Sciatic nerve (tissue), 2 donors: ENCODE measurements at regions not wholly inside any gene's neighbourhood (a gene's known extent, or its start where the extent isn't known, plus 50 kb on each side); places are given as distances from the start of the nearest gene placed in this dataset.
A peak's percentile ranks its signal among the peaks of the same experiment; 100 is the strongest.

Source experiments
- ATAC-seq: fragments of 200-7000 bp; cut with Tn5 transposase; one replicate; pipeline ENCODE4 v1.9.1; 2020; ENCODE audit warnings: mild to moderate bottlenecking, moderate library complexity
- DNase-seq: peaks from one replicate; pipeline ENCODE4 v3.0.0-alpha.2; 2020; ENCODE audit warnings: low spot score
- intact Hi-C: fragments of 100-400 bp; cut with DNase I; formaldehyde crosslinking; loops from one replicate; pipeline ENCODE4 v1.14.2; 2022
- donor health status: DM: no; HTN: no; CAD: no.
- donor health status: DM: no; HTN: no; CAD: no.

- intact Hi-C loops = no loop called here
- DNase-seq (no peak), ATAC-seq (no peak)
These were observed 97.0 kb downstream of the FOXD1 start for GRCh38 chr5:73351593-73351992.

DNA sequence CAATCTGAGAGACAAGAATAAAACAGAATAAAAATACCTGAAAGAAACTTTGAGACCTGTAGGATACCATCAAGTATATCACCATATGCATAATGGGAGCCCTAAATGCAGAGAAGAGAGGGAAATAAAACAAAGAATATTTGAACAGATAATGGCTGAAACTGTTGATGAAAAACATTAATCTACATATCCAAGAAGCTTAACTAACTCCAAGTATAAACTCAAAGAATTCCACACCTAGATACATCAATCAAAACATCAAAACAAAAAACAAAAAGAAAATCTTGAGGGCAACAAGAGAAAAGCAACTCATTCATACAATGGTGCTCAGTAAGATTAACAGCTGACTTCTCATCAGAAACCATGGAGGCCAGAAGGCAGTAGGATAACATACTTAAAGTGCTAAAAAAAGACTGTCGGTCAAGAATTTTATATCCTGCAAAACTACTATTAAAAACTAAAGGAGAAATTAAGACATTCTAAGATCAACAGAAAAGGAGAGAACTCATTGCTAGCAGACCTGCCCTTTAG is 101.6 kb downstream of the FOXD1 start:
- intact Hi-C loops = no loop called here

DNA sequence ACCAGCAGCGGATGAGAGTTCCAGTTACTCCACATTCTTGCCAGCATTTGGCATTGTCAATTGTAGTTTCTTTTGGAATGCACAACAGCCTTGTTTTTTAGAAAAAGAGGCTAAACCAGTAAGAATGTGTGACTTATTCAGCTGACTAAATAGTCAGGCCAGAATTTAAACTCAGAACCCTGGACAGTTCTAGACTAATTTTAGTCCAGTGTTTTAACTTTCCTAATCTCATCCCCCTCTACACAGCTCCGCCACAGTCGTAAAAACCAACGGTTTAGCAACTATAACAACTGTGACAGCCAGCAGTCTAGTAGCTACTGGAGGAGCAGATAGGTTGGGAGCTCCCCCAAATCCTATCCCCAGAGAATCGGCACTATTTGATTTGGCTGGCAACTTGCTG is 103.7 kb downstream of the FOXD1 start:
- DNase-seq = no peak
- intact Hi-C loops = no loop called here
- ATAC-seq = no peak

More for the DNA sequence above, 101.6 kb downstream of the FOXD1 start:
- DNase-seq (no peak), ATAC-seq (no peak)

GRCh38 chr5:73339711-73340110 is 108.9 kb downstream of the FOXD1 start:
- intact Hi-C loops = no loop called here
- no peak for DNase-seq
- no peak for ATAC-seq

GRCh38 chr5:73339051-73339575 is 109.5 kb downstream of the FOXD1 start:
- ATAC-seq = peak; percentile 21
- DNase-seq = no peak
- intact Hi-C loops = no loop called here

DNA sequence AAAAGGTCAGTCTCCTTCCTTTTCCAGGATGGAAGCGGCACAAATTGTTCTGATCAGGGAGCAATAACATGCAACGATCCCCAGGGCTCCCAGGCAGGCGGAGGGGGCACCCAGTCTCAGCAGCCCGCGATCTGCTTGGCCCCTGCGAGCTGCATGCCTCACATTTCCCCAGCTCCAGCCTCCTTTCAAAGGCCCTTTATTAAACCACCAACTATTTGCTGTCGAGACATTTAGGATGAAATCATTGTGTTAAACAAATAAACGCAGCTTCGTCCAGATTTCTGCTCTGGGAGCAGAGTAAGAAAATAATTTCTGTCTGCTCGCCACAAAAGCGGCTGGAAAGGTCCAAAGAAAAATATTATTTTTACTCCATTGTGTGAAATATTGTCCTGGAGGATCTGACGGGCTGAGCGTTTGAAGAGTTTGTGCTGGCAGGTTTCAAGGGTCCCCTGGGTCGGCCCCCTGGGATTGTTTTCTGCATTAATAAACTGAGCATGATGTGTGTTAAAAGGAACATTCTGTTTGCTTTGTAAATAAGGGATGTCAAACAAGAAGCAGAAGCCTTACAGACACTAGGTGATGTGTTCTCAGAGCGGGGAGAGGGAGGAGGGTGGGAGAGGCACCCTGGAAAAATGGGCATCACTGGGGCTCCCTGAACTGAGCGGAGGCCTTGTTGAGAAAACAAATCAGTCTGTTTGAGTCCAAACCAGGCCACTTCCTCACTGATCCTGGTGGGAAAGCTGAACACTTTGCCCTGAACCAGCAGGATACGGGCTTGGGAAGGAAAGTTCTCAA is 110.1 kb downstream of the FOXD1 start:
- intact Hi-C loops = no loop called here
- ATAC-seq = peak; percentile 83
- peak; percentile 70 for DNase-seq

DNA sequence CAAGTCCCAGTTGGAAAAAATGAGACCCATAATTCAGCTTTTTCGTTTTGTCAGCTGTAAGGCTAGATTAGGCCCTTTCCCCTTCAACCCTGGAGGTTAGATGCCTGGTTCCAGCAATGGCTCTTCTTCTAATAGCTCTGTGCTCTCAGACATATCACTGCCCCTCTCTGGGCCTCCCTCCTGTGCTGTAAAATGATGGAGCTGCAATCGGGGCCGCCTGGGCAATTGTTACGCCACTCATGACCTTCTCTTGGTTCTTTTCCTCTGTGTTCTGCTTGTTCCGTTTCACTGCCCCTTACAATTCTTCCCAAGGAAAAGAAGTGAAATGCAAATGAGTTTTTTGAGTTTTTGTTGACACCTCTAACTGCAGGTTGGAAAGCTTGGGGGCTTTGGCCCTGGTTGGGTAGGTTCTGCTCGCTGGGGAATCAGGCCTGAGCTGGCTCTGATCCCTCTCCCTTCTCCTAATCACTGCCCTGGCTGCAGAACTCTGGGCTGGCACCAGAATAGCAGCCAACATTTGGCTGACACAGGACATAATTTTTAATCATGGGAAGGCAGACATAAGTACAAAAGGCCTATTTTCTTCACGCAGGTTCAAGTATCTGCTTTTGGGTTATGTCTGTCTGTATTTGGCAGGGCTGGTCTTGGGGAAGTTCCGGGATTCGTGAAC is 110.9 kb downstream of the FOXD1 start:
- ATAC-seq = peak; percentile 61
- DNase-seq = no peak
- intact Hi-C loops = no loop called here

- intact Hi-C loops = no loop called here
- DNase-seq (no peak), ATAC-seq (no peak)
These were observed 112.2 kb downstream of the FOXD1 start for GRCh38 chr5:73336366-73336765.

DNA sequence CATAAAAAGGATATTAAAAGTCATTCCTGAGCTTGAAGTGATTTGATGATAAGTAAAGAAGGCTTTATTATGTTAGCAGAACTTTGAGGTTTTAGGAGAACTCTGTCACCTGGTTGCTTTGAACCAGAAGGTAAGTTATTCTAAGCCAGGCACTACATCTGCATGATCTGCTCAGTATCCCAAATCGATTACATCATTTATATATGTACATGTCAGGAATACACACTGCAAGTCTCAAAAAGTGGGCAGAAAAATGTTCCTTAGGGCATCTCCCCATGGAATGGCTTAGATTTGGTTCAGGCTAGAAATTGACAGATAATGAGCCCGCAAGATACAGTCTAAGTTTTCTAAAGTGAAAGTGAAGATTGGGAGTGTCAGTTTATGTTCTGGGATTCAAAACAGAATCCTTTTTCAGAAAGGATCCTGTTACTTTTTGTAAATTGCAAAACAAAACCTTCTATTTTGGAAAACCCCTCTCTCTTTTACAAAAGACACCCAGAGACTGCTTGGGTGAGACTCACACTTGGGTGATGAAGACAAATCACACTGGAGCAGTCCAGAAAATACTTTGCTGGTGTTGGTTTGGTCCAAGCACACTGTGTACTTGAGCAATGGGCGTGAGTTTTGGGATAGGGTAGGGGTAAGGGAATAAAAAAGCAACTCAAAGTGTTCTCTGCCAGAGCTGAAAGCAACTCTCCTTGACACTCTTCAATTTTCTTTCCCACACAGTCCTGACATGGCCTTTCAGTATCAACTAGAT is 114.5 kb downstream of the FOXD1 start:
- intact Hi-C loops = no loop called here

GRCh38 chr5:73330613-73331012 is 118.0 kb downstream of the FOXD1 start:
- intact Hi-C loops = no loop called here
- no peak for DNase-seq
- ATAC-seq = no peak

More for the DNA sequence above, 114.5 kb downstream of the FOXD1 start:
- ATAC-seq (peak; percentile 56), DNase-seq (no peak)

DNA sequence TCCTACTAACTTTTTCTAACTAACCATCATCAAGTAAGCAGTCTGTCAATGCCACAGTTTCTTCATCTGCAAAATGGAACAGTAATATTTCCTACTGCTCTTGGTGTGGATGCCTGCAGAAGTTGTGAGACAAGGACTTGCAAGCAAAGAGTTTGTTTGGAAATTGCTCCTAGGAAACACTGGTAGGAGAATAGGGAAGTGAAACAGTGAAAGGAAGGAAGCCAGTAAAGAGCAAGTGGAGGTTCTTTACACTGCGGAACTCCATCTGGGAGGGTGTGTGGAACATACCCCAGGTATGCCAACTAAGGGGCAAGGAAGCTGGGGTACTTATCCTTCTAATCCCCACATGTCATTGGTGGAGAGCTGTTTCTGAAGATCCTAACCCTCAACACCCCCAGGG is 119.9 kb downstream of the FOXD1 start:
- DNase-seq (no peak), ATAC-seq (no peak)
- intact Hi-C loops = no loop called here

DNA sequence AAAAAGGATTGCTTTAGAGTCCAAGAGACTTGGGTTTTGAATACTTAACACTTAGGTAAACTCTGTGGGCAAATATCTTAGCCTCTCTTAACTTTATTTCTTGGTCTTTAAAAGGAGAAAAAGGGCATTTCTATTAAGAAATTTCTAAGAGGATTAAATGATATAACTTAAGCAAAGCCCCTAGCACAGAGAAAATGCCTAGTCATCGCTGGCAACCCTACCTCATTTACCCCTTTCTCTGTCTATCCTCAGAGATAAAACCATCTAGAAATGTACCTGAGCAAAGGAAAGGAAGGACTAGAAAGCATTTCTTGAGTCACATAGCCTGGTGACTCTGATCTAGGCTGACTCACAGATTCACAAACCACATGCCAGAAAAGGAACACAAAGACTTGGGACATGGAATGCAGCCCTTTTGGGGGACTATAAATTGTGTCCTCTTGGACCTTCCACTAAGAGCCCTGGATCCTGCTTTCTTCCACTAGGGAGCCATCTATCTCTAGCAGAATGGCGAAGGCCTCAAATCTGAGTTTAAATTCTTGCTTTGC is 120.6 kb downstream of the FOXD1 start:
- ATAC-seq (no peak), DNase-seq (no peak)
- intact Hi-C loops = no loop called here

DNA sequence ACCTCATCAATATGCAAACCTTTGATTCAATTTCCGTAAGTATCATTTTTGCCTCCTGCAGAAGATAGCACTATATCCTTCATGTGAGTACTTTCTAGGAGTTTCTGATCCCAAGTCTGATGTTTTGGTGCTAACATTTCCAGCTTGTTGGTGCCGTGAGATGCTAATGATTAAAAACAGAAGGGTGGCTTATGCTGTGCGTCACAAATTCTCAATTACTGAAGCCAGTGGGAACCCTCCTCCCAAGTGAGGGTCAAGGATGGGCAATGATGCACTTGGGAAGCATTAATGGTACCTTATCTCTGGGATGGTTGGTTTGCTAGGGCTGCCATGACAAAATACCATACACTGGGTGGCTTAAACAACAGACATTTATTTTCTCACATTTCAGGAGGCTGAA is 123.0 kb downstream of the FOXD1 start:
- ATAC-seq = no peak
- intact Hi-C loops = no loop called here
- no peak for DNase-seq

DNA sequence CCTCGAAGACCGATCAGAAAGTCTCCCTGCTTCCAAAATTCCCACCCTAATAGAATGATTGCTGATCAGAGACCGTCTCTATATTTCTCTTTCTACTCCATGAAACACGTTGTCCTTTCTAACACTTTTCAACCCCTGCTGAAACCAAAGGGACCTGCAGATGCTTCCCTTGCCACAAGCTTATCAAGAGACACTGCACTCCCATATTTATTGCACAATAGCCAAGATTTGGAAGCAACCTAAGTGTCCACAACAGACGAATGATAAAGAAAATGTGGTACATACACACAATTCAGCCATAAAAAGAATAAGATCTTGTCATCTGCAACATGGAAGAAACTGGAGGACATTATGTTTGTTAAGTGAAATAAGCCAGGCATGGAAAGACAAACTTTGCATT is 125.1 kb downstream of the FOXD1 start:
- no peak for DNase-seq
- intact Hi-C loops = no loop called here
- ATAC-seq = peak; percentile 45

DNA sequence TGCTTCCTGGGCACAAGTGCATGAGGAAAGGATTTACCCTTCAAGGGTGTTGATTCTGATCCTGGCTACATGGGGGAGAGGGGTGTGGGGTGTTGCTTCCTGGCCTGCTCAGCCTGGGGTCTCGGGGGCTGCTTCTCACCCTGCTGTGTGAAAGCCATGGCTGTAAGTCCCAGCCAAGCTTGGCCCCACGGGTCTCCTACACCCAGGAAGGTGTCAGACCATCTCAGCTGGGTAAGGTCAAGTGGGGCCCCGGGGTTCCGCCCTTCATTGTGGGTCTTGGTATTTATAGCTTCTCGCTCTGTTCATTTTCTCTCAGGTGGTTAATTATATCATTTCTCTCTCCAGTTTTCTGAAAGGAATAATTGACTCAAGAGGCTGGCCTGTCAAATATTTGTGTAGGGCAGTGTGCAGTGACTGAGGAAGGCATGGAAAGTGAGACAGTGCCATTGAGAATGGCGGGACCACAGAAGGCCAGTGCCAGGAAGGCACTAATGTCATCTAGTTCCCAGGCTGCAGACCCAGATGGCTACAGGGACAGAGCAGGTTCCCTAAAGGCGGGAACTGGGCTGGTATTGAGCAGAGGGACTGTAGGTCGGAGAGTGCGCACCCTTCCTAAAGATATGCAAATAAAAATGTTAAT is 126.0 kb downstream of the FOXD1 start:
- intact Hi-C loops = no loop called here
- peak; percentile 27 for ATAC-seq

DNA sequence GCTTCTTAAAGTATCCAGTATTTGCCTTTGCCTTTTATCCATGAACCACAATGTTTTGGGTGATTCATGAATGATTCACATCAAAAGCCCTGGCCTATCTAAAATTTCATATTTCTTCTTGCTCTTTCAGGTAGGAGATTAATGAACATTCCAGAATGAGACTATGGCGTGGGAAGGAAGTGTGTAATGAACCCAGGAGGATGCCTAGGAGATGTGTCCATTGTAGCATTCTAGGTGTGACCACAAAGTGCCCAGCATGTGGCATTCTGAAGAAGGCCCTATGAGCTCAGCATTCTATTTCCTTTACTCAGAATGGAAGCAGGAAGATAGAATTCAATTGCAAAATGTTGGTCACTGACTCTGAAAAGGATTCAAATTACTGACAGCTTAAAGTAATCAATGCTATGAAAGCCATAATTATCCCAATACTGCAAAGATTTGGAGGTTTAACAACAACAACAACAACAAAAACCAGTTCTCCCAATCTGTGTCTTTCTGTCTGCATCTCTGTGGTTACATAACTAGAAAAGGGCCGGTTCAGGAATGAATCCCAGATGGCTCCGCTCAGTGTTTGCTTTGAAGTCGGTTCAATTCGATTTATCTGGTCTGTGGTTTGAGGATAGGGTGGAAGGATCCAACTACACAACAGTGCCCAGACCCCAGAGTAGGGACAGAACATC is 126.7 kb downstream of the FOXD1 start:
- DNase-seq (no peak), ATAC-seq (peak; percentile 80)
- intact Hi-C loops = no loop called here

More for the DNA sequence above, 126.0 kb downstream of the FOXD1 start:
- DNase-seq = no peak

DNA sequence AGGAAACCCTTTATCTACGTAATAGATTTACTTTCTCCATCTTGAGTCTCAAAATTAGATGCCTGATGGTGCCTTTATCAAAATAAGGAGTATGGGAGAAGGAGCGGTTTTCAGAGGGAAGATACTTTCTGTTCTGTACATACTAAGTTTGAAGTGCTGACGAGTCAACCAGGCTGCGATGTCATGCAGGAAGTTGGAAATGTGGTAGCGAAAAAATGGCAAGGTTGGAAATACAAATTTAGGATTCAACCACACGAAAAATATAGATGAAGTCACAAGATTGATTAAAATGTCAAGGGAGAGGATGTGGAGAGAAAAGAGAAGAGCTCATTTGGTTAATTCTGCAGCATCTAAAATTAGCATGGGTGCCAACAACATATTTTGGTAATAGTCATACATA is 129.5 kb downstream of the FOXD1 start:
- intact Hi-C loops = no loop called here
- ATAC-seq (no peak), DNase-seq (no peak)

GRCh38 chr5:73318308-73318719 is 130.3 kb downstream of the FOXD1 start:
- no peak for ATAC-seq
- intact Hi-C loops = no loop called here
- no peak for DNase-seq
